ENCODE measurements at regions not wholly inside any gene's neighbourhood (a gene's known extent, or its start where the extent isn't known, plus 50 kb on each side); places are given as distances from the start of the nearest gene placed in this dataset.

DNA sequence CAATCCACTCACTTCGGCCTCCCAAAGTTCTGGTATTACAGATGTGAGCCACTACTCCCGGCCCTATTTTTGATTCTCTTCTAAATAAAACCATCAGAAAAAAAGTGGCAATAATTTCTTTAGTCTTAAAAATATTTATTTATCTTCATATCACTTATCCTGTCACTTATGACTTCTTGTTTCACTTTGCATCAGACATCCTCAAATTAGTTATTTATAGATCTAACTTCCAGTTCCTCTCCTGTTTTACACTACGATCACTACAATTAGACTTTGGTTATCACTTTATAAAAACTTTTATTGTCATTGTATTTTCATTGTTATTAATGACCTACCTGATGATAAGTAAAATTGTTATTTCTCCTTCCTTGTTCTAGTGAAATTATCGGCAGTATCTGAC is 783.4 kb upstream of the BRINP3 start:
- TF ChIP-seq ZNF565 (CRISPR knock-in tag; conservative IDR thresholded peaks at IDR 0.05; ENCODE audit: low read depth) (no peak), ZFP3 (CRISPR knock-in tag; IDR thresholded peaks at IDR 0.05) (no peak), OSR1 (CRISPR knock-in tag; IDR thresholded peaks at IDR 0.05) (no peak), RARB (CRISPR knock-in tag; IDR thresholded peaks at IDR 0.05) (no peak), ISL1 (CRISPR knock-in tag; IDR thresholded peaks at IDR 0.05) (no peak), SNAI2 (CRISPR knock-in tag; IDR thresholded peaks at IDR 0.05) (no peak), PATZ1 (CRISPR knock-in tag; IDR thresholded peaks at IDR 0.05; ENCODE audit: borderline replicate concordance) (no peak), TCF4 (CRISPR knock-in tag; IDR thresholded peaks at IDR 0.05; ENCODE audit: borderline replicate concordance) (no peak), ESRRG (CRISPR knock-in tag; IDR thresholded peaks at IDR 0.05) (no peak), ARNTL (CRISPR knock-in tag; IDR thresholded peaks at IDR 0.05; ENCODE audit: borderline replicate concordance, low read depth) (no peak)
- TF ChIP-seq, protein P1, sequence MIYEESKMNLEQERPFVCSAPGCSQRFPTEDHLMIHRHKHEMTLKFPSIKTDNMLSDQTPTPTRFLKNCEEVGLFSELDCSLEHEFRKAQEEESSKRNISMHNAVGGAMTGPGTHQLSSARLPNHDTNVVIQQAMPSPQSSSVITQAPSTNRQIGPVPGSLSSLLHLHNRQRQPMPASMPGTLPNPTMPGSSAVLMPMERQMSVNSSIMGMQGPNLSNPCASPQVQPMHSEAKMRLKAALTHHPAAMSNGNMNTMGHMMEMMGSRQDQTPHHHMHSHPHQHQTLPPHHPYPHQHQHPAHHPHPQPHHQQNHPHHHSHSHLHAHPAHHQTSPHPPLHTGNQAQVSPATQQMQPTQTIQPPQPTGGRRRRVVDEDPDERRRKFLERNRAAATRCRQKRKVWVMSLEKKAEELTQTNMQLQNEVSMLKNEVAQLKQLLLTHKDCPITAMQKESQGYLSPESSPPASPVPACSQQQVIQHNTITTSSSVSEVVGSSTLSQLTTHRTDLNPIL (CRISPR knock-in tag; IDR thresholded peaks at IDR 0.05; ENCODE audit: low read depth), result no peak
- no peak for ATAC-seq

DNA sequence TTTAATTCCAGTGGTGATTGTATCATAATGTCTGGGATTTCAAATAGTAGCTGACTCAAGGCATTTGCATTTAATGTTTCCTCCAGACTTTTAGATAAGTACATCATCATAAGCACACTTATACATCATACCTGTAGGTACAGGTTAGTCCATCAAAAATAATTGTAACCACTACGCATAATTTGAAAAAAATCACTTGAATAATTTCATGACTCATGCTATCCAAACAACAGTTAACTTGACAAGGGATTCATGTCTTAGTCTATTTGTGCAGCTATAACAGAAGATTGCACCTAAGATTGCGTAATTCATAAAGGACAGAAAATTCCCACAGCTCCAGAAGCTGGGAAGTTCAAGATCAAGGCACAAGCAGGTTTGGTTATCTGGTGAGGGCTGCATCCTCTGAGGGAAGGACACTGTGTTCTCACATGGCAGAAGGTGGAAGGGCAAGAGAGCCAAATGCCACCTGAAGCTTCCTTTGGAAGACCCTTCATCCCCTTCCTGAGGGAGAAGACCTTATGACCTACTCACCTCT is 801.7 kb upstream of the BRINP3 start:
- TF ChIP-seq SNAI2 (CRISPR knock-in tag; IDR thresholded peaks at IDR 0.05) (no peak), ZNF70 (CRISPR knock-in tag; IDR thresholded peaks at IDR 0.05) (no peak), CSRNP3 (CRISPR knock-in tag; IDR thresholded peaks at IDR 0.05) (no peak)
- ATAC-seq, result no peak

DNA sequence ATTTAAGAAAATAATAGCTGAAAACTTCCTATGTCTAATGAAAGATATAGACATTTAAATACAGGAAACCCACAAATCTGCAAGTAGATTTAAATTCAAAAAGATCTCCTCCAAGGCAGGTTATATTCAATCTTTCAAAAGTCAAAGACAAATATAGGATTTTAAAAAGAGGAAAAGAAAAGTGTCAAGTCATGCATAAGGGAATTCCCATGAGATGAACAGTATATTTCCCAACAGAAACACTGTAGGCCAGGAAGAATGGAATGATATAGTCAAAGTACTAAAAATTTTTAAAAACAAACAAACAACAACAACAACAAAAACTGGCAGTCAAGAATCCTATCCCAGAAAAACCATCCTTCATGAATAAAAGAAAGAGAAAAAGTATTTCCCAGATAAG is 806.5 kb upstream of the BRINP3 start:
- ATAC-seq, result no peak
- TF ChIP-seq CSDC2 (CRISPR knock-in tag; IDR thresholded peaks at IDR 0.05) (no peak), RARB (CRISPR knock-in tag; IDR thresholded peaks at IDR 0.05) (no peak), CSRNP3 (CRISPR knock-in tag; IDR thresholded peaks at IDR 0.05) (no peak), TCF4 (CRISPR knock-in tag; IDR thresholded peaks at IDR 0.05; ENCODE audit: borderline replicate concordance) (no peak), ZFP30 (CRISPR knock-in tag; IDR thresholded peaks at IDR 0.05) (no peak), ZNF70 (CRISPR knock-in tag; IDR thresholded peaks at IDR 0.05) (no peak), GLIS3 (CRISPR knock-in tag; IDR thresholded peaks at IDR 0.05) (no peak), ESRRG (CRISPR knock-in tag; IDR thresholded peaks at IDR 0.05) (no peak), ZNF565 (CRISPR knock-in tag; conservative IDR thresholded peaks at IDR 0.05; ENCODE audit: low read depth) (no peak)
- TF ChIP-seq, protein P1 (CRISPR knock-in tag; IDR thresholded peaks at IDR 0.05; ENCODE audit: low read depth), result no peak
- TF ChIP-seq, protein P2, sequence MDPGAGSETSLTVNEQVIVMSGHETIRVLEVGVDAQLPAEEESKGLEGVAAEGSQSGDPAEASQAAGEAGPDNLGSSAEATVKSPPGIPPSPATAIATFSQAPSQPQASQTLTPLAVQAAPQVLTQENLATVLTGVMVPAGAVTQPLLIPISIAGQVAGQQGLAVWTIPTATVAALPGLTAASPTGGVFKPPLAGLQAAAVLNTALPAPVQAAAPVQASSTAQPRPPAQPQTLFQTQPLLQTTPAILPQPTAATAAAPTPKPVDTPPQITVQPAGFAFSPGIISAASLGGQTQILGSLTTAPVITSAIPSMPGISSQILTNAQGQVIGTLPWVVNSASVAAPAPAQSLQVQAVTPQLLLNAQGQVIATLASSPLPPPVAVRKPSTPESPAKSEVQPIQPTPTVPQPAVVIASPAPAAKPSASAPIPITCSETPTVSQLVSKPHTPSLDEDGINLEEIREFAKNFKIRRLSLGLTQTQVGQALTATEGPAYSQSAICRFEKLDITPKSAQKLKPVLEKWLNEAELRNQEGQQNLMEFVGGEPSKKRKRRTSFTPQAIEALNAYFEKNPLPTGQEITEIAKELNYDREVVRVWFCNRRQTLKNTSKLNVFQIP (CRISPR knock-in tag; IDR thresholded peaks at IDR 0.05; ENCODE audit: borderline replicate concordance, low read depth), result no peak

DNA sequence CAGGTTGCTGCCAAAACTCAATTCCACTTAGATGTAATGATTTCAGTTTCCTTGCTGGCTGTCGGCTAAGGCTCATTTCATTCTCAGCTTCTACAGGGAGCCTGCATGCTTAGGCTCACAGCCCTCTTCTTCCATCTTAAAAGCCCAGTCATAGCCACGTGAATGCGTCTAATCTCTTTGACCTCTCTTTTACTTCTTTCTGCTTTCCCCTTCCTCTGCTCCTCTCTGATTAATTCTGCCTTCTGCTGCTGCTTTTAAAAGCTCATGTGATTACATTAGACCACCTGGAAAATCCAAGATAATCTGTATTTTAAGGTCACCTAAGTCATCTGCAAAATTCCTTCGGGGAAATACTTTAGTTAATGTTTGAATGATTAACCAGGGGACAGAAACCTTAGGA is 812.8 kb upstream of the BRINP3 start:
- TF ChIP-seq ZNF565 (CRISPR knock-in tag; conservative IDR thresholded peaks at IDR 0.05; ENCODE audit: low read depth) (no peak), ESRRG (CRISPR knock-in tag; IDR thresholded peaks at IDR 0.05) (no peak), BACH2 (CRISPR knock-in tag; IDR thresholded peaks at IDR 0.05; ENCODE audit: borderline replicate concordance) (no peak), TCF4 (CRISPR knock-in tag; IDR thresholded peaks at IDR 0.05; ENCODE audit: borderline replicate concordance) (no peak), ISL1 (CRISPR knock-in tag; IDR thresholded peaks at IDR 0.05) (no peak), GLIS3 (CRISPR knock-in tag; IDR thresholded peaks at IDR 0.05) (no peak), TOX (CRISPR knock-in tag; IDR thresholded peaks at IDR 0.05; ENCODE audit: borderline replicate concordance) (no peak)
- TF ChIP-seq, protein P1 (CRISPR knock-in tag; IDR thresholded peaks at IDR 0.05; ENCODE audit: low read depth), result no peak
- no peak for ATAC-seq

All from SK-N-SH treated with all-trans-retinoic acid at 6 μM for 48 hours (cell line).